Small intestine (tissue), 7 donors: ENCODE measurements at regions not wholly inside any gene's neighbourhood (a gene's known extent, or its start where the extent isn't known, plus 50 kb on each side); places are given as distances from the start of the nearest gene placed in this dataset.

Experiments
- DNase-seq, 2 donors: peaks; one replicate each; pipeline versions ENCODE4 v3.0.0 to v3.0.0-alpha.2; 2013
- FAIRE-seq: peaks from 2 replicates; lab custom pipeline; 2012; peaks lifted over from hg19 to GRCh38; lab: Jason Lieb, UNC
- H3K27ac ChIP-seq, 3 donors: one replicate each; pipeline ENCODE4 v1.5.1; 2013; ENCODE audit warnings: low read length in 2 of 3, mild to moderate bottlenecking in 2 of 3, control low read depth in 1 of 3, inconsistent platforms in 1 of 3, low read depth in 1 of 3, moderate library complexity in 1 of 3
- H3K27me3 ChIP-seq, 3 donors: one replicate each; pipeline ENCODE4 v1.6.1; 2013; ENCODE audit warnings: low read length in 3 of 3, inconsistent platforms in 1 of 3; ENCODE audit not compliant: control insufficient read depth in 3 of 3, insufficient read depth in 3 of 3
- H3K36me3 ChIP-seq, 3 donors: one replicate each; pipeline ENCODE4 v1.6.1; 2013; ENCODE audit warnings: low read length in 3 of 3, inconsistent platforms in 1 of 3, low read depth in 1 of 3, mild to moderate bottlenecking in 1 of 3, moderate library complexity in 1 of 3; ENCODE audit not compliant: control insufficient read depth in 3 of 3, insufficient read depth in 2 of 3
- H3K4me1 ChIP-seq, 3 donors: one replicate each; pipeline ENCODE4 v1.6.1; 2013; ENCODE audit warnings: low read length in 2 of 3, inconsistent platforms in 1 of 3, low read depth in 1 of 3, mild to moderate bottlenecking in 1 of 3, moderate library complexity in 1 of 3; ENCODE audit not compliant: control insufficient read depth in 3 of 3, insufficient read depth in 2 of 3
- H3K4me3 ChIP-seq, 3 donors: one replicate each; pipeline ENCODE4 v1.5.1; 2013; ENCODE audit warnings: low read length in 3 of 3, control low read depth in 1 of 3, inconsistent platforms in 1 of 3, low read depth in 1 of 3, mild to moderate bottlenecking in 1 of 3, moderate library complexity in 1 of 3
- H3K9me3 ChIP-seq, 2 donors: one replicate each; pipeline ENCODE4 v1.6.1; 2013; ENCODE audit warnings: low read depth in 1 of 2, low read length in 1 of 2; ENCODE audit not compliant: control insufficient read depth in 2 of 2, insufficient read depth in 1 of 2
- WGBS, 3 donors: extraction: QIAGEN DNeasy Blood & Tissue Kit; methylation state at CpG; one replicate each; pipeline ENCODE4 v1.1.7; 2013; 5-methylcytosine and 5-hydroxymethylcytosine counted together
- donor health status: healthy with polysubstance abuse.
- donor health status: control.
- donor health status: control.
- donor health status: Bipolar disorder and iron deficiency.
- donor health status: healthy.

- DNase-seq: no peak
- Histone ChIP-seq H3K4me3 (no peak overlapping the region), H3K27me3 (no peaks in the 10 kb centered on the region), H3K27ac (no peak overlapping the region), H3K36me3 (no peaks in the 10 kb centered on the region), H3K9me3 (no peaks in the 10 kb centered on the region), H3K4me1 (no peaks in the 10 kb centered on the region)
- WGBS, 3 donors: 62 to 79% (median 64%) methylated on average over 5 of the region's 5 CpGs
- no peak for FAIRE-seq
Observed at GRCh38 chr3:6124875-6125274, 736.0 kb upstream of the GRM7 start.

- DNase-seq (no peak), FAIRE-seq (no peak)
- 37 to 43% (median 38%) methylated on average over 3 of the region's 3 CpGs for whole genome bisulfite sequencing, 3 donors
- Histone ChIP-seq H3K27ac (no peak overlapping the region), H3K4me1 (no peaks in the 10 kb centered on the region), H3K4me3 (no peak overlapping the region), H3K27me3 (no peaks in the 10 kb centered on the region), H3K9me3 (no peaks in the 10 kb centered on the region), H3K36me3 (no peaks in the 10 kb centered on the region)
Observed at GRCh38 chr3:6125520-6125919, 735.4 kb upstream of the GRM7 start.

- Histone ChIP-seq H3K36me3 (no peaks in the 10 kb centered on the region), H3K4me3 (no peak overlapping the region), H3K27ac (no peak overlapping the region), H3K27me3 (no peaks in the 10 kb centered on the region), H3K9me3 (no peaks in the 10 kb centered on the region), H3K4me1 (no peaks in the 10 kb centered on the region)
- DNase-seq (no peak), FAIRE-seq (no peak)
- whole genome bisulfite sequencing, 3 donors: 78 to 90% (median 88%) methylated on average over 8 of the region's 8 CpGs
Observed at GRCh38 chr3:6132684-6133432, 728.1 kb upstream of the GRM7 start.

- WGBS, 3 donors: 58 to 67% (median 66%) methylated on average over 3 of the region's 3 CpGs
- H3K4me1 ChIP-seq: no peaks in the 10 kb centered on the region
- DNase-seq (no peak), FAIRE-seq (no peak)
- H3K27me3 ChIP-seq: no peaks in the 10 kb centered on the region
- no peaks in the 10 kb centered on the region for H3K9me3 ChIP-seq
- no peaks in the 10 kb centered on the region for H3K36me3 ChIP-seq
- no peak overlapping the region for H3K27ac ChIP-seq
- no peak overlapping the region for H3K4me3 ChIP-seq
Observed at GRCh38 chr3:6142707-6143106, 718.2 kb upstream of the GRM7 start.

- FAIRE-seq: no peak
- DNase-seq: no peak
- H3K4me1 ChIP-seq: no peaks in the 10 kb centered on the region
- H3K27ac ChIP-seq: no peak overlapping the region
- no peak overlapping the region for H3K4me3 ChIP-seq
- WGBS, 3 donors: 87 to 89% (median 89%) methylated on average over 6 of the region's 6 CpGs
- H3K27me3 ChIP-seq: no peaks in the 10 kb centered on the region
- H3K36me3 ChIP-seq: no peaks in the 10 kb centered on the region
- no peaks in the 10 kb centered on the region for H3K9me3 ChIP-seq
Observed at GRCh38 chr3:6147883-6148282, 713.0 kb upstream of the GRM7 start.

GRCh38 chr3:6155650-6156338, 705.1 kb upstream of the GRM7 start:
- H3K4me3 ChIP-seq: no peak overlapping the region
- no peak for DNase-seq
- no peak overlapping the region for H3K27ac ChIP-seq
- no peaks in the 10 kb centered on the region for H3K27me3 ChIP-seq
- no peak for FAIRE-seq
- no peaks in the 10 kb centered on the region for H3K9me3 ChIP-seq
- WGBS, 3 donors: 56 to 71% (median 59%) methylated on average over 4 of the region's 4 CpGs
- no peaks in the 10 kb centered on the region for H3K36me3 ChIP-seq
- no peaks in the 10 kb centered on the region for H3K4me1 ChIP-seq

GRCh38 chr3:6165951-6166350, 695.0 kb upstream of the GRM7 start:
- no peaks in the 10 kb centered on the region for H3K27me3 ChIP-seq
- H3K27ac ChIP-seq: no peak overlapping the region
- WGBS, 3 donors: 78 to 82% (median 79%) methylated on average over 6 of the region's 6 CpGs
- H3K36me3 ChIP-seq: no peaks in the 10 kb centered on the region
- no peak for FAIRE-seq
- H3K4me3 ChIP-seq: no peak overlapping the region
- no peaks in the 10 kb centered on the region for H3K4me1 ChIP-seq
- DNase-seq: no peak
- H3K9me3 ChIP-seq: no peaks in the 10 kb centered on the region

GRCh38 chr3:6168256-6168655, 692.7 kb upstream of the GRM7 start:
- FAIRE-seq (no peak), DNase-seq (no peak)
- no peaks in the 10 kb centered on the region for H3K4me1 ChIP-seq
- no peaks in the 10 kb centered on the region for H3K27me3 ChIP-seq
- H3K27ac ChIP-seq: no peak overlapping the region
- H3K36me3 ChIP-seq: no peaks in the 10 kb centered on the region
- WGBS, 3 donors: 64 to 73% (median 69%) methylated on average over 8 of the region's 8 CpGs
- H3K4me3 ChIP-seq: no peak overlapping the region
- H3K9me3 ChIP-seq: no peaks in the 10 kb centered on the region
